AML-193 (cell line): ENCODE measurements at regions not wholly inside any gene's neighbourhood (a gene's known extent, or its start where the extent isn't known, plus 50 kb on each side); places are given as distances from the start of the nearest gene placed in this dataset.

Experiments used
- DNase-seq, 2 experiments: peaks; one replicate each; lab custom pipeline; 2025; lab: John Stamatoyannopoulos, UW

- DNase-seq, result no peak
These were observed 147.4 kb upstream of the MLN start for GRCh38 chr6:33950891-33951889.

GRCh38 chr6:33950472-33950881 lies 146.7 kb upstream of the MLN start:
- DNase-seq, result no peak

DNA sequence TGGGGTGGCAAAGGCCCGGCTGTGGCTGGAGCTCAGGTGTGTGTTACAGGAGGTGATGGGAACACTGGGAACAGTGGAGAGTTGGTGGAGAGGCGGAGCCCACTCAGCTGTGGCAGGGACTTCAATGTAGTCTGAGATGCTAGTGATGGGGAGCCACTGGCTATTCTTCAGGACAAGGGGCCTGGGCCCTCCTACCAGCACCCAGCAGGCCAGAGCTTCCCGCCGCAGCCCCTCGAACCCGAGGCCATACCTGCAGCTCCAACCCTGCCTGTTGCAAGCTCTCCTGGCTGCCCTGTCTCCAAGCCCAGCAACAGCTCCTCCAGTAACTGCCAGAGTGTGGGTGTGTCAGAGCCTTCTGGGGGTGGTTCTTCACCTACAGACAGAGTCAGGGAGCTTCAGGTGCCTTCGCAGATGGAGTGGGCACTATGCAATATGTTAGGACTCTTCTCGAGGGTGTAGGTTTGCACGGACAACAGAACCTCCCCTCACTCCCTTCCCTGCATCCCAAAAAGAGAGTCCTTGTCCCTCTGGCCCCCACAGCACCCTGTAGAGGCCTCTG lies 146.2 kb upstream of the MLN start:
- DNase-seq, result no peak

GRCh38 chr6:33949111-33949510 lies 145.3 kb upstream of the MLN start:
- no peak for DNase-seq

- DNase-seq, result no peak
These were observed 144.3 kb upstream of the MLN start for GRCh38 chr6:33947916-33948594.

DNA sequence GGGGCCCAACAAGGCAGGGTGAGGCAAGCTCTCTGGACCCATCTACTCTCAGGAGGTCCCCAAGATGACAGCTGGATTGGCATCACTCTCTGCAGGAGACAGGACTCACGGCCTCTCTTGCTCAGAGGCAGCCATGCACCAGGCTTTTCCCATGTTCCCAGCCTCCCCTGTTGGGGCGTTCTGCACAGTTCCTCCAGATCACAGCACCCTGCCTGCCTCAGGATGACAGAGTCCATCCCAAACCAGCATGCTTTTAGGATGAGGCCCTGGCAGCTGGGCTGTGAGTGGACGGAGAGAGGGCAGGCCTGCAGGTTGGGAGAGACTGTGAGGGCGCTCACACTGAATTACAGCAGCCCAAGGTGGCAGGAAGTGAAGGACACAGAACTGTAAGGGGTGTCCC lies 143.2 kb upstream of the MLN start:
- DNase-seq, result no peak

GRCh38 chr6:33945931-33946330 lies 142.1 kb upstream of the MLN start:
- DNase-seq, result no peak

DNA sequence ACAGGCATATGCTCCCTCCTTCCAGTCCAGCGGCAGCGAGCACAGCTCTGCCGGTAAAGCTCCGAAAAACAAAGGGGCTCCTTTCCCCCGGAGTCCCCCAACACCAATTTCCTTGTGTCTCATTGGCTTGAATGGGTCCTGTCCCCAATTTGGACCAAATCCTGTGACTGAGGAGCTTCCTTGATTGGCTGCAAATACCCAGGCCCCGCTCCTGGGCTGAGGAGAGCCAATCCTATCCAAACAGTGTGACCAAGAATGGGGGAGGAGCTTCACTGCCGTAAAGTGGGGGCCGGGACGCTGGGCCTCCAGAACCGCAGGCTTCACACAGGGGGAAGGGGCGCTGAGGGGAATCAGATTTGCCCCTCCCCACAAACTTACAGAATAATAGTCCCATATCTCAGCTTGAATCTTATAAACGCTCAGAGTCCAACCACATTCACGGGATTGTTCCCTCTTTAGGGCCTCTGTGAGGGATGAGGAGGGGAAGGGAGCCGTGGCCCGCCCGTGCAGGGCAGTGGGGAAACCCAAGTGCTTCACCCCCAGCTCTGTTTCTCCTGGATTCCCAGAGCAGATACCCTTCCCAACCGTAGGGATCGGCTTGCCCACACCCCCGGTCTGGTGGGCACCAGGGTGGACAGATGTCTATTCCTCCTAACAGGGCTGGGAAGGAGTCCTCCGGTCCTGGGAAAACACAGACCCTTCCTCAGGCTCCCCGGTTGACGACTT lies 141.0 kb upstream of the MLN start:
- DNase-seq, result no peak

- no peak for DNase-seq
These were observed 133.1 kb upstream of the MLN start for GRCh38 chr6:33936886-33937285.

DNA sequence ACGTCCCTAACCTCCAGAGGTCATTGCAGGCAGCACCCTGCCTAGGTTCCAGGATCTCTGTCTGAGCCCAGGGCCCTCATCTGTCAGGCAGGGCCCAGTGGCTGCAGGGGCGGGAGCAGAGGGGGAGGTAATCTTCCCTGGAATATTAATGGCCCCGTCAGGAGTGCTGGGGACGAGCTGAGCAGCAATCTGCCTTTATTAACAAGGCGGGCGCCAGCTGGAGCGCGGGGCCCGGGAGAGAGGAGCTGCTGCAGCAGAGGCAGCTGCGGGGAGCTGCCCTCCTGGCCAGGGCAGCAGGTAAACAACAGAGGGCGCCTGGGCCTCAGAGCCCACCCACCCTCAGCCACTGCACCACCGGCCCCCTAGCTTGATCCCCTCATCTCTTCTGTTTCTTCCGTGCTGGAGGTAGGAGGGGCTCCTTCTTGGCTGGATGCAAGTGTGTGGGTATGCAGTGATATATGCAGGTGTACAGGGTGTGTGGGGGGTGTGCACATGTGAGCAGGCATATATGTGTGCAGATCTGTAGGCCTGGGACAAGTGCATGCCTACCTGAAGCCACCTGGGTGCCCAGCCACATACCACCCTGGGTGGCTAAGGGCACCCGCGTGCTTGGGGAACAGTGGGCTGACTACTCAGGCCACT lies 131.8 kb upstream of the MLN start:
- DNase-seq, result no peak

DNA sequence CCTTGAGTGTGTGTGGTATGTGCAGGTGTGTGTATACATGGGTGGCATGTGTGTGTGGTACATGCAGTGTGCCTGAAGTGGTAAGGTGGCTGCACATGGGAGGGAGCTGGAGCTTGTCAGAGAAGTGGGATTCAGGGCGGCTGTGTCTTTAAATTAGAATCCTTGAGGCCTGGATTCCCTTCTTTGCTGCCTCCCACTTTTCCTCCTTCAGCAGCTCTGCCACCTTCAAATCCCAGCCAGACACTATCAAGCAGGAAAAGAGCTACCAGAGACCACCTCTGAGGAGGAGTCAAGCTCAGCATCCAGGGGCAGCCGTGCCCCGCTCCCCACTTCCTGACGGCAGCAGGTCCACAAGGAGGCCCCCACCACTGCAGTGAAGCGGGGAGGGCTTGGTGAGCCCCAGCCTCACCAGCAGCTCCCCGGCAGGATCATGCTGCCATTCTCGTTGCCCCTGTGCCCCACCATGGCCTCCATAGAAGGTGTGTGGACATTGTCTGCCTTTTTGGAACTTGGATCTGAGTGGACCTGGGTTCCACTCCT lies 131.0 kb upstream of the MLN start:
- DNase-seq, result no peak

GRCh38 chr6:33933101-33933500 lies 129.3 kb upstream of the MLN start:
- no peak for DNase-seq

DNA sequence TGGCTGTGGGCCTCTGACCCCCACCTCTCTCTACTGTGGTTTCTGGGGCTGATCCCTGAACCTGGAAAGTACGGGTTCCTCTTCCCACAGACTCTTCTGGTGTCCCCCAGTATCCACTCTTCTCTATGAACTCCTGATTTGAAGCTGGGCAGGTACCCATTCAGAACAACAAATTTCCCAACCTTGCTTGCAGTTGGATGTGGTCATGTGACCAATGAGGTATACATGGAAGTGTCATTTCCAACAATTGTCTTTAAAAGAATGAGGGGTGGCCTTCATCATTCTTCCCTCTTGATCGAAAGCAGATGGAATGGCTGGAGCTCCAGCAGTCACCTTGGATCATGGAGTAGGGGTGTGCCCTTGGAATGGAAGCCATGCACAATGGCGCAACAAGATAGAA lies 128.0 kb upstream of the MLN start:
- no peak for DNase-seq

DNA sequence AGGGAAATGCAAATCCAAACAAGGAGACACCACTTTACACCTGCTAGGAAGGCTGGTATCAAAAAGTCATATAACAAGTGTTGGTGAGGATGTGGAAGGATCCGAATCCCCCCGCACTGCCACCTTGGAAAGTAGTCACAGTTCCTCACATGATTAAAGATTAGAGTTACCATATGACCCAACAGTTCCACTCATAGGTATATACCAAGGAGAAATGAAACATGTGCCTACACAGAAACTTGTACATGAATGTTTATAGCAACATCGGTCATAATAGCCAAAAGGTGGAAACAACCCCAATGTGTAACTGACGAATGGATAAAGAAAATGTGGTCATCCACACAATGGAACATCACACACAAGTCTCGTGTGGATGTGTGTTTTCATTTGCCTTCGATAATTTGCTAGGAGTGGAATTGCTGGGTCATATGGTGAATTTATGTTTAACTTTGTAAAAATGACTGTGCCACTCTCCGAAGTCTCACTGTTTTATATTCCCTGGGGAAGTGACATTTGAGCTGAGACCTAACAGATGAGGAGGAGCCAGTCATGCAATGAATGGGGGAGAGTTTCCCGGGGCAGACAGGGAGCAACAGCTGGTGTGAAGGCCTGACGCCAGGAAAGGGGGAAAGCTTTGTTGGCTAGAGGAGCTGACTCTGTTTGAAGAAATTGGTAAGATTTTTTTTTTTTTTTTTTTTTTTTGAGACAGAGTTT lies 125.9 kb upstream of the MLN start:
- no peak for DNase-seq

- no peak for DNase-seq
These were observed 123.8 kb upstream of the MLN start for GRCh38 chr6:33927616-33928015.

- no peak for DNase-seq
These were observed 123.3 kb upstream of the MLN start for GRCh38 chr6:33927112-33927511.

GRCh38 chr6:33926451-33926850 lies 122.6 kb upstream of the MLN start:
- no peak for DNase-seq

- DNase-seq, result no peak
These were observed 122.1 kb upstream of the MLN start for GRCh38 chr6:33925936-33926335.

DNA sequence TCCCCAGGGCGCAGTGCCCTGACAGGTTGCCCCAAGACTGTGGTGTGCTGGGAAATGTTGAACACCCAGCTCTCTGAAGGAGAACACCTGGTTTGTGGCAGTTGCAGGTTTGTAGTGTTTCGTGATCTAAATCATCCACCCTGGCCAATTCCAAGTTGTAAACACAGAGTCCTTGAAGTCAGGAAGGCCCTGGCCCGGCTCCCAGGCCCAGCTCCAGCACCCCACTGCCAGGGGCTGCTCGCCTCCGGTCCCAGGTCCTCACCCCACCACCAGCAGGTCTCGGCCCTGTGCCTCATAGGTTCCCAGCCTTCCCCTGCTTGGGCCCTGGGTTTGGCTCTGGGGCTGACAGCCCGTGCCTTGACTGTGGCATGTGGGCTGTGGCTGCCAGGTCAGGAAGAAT lies 121.4 kb upstream of the MLN start:
- no peak for DNase-seq

GRCh38 chr6:33924681-33925080 lies 120.9 kb upstream of the MLN start:
- DNase-seq, result no peak
